NCI-H345 treated with DMSO at 0.1 percent for 48 hours (cell line): ENCODE measurements at regions not wholly inside any gene's neighbourhood (a gene's known extent, or its start where the extent isn't known, plus 50 kb on each side); places are given as distances from the start of the nearest gene placed in this dataset.

Experiments used
- DNase-seq: peaks from one replicate; lab custom pipeline; 2025; ENCODE audit not compliant: unreplicated experiment; lab: John Stamatoyannopoulos, UW

GRCh38 chr6:169959136-169960002 is 207.9 kb downstream of the ERMARD start:
- DNase-seq: peak; percentile 87

- no peak for DNase-seq
Measured at GRCh38 chr6:169958510-169958909, 207.1 kb downstream of the ERMARD start.

- no peak for DNase-seq
Measured at GRCh38 chr6:169957351-169957963, 206.0 kb downstream of the ERMARD start.

- no peak for DNase-seq
Measured at GRCh38 chr6:169956580-169956979, 205.2 kb downstream of the ERMARD start.

GRCh38 chr6:169955731-169956437 is 204.5 kb downstream of the ERMARD start:
- no peak for DNase-seq

GRCh38 chr6:169954977-169955376 is 203.6 kb downstream of the ERMARD start:
- no peak for DNase-seq

- no peak for DNase-seq
Measured at GRCh38 chr6:169953686-169954085, 202.3 kb downstream of the ERMARD start.

GRCh38 chr6:169950558-169950957 is 199.1 kb downstream of the ERMARD start:
- peak; percentile 9 for DNase-seq

GRCh38 chr6:169949511-169950097 is 198.2 kb downstream of the ERMARD start:
- no peak for DNase-seq

GRCh38 chr6:169946971-169947370 is 195.5 kb downstream of the ERMARD start:
- no peak for DNase-seq

GRCh38 chr6:169945117-169945516 is 193.7 kb downstream of the ERMARD start:
- no peak for DNase-seq

- no peak for DNase-seq
Measured at GRCh38 chr6:169944415-169944814, 193.0 kb downstream of the ERMARD start.

GRCh38 chr6:169944061-169944337 is 192.6 kb downstream of the ERMARD start:
- DNase-seq: no peak

- DNase-seq: no peak
Measured at GRCh38 chr6:169943241-169944060, 192.0 kb downstream of the ERMARD start.

- DNase-seq: no peak
Measured at GRCh38 chr6:169942173-169942572, 190.8 kb downstream of the ERMARD start.

GRCh38 chr6:169940481-169941271 is 189.3 kb downstream of the ERMARD start:
- DNase-seq: no peak

GRCh38 chr6:169939554-169940164 is 188.2 kb downstream of the ERMARD start:
- DNase-seq: no peak

GRCh38 chr6:169938731-169939130 is 187.3 kb downstream of the ERMARD start:
- DNase-seq: no peak

GRCh38 chr6:169938262-169938701 is 186.9 kb downstream of the ERMARD start:
- no peak for DNase-seq
